Smooth muscle cell (in vitro differentiated cells): ENCODE measurements at regions not wholly inside any gene's neighbourhood (a gene's known extent, or its start where the extent isn't known, plus 50 kb on each side); places are given as distances from the start of the nearest gene placed in this dataset.

ENCODE experiments used
- DNase-seq: peaks from one replicate; lab custom pipeline; 2025; ENCODE audit not compliant: unreplicated experiment; lab: John Stamatoyannopoulos, UW
- H2AFZ ChIP-seq: fragments of 200-600 bp; sonication (generic); 2 replicates; pipeline ENCODE4 v1.6.0; 2016; ENCODE audit warnings: antibody characterized with exemption, low read depth, mild to moderate bottlenecking
- H3F3A ChIP-seq: fragments of 200-600 bp; sonication (generic); 2 replicates; pipeline ENCODE4 v1.6.0; 2017; ENCODE audit warnings: antibody characterized with exemption, low read depth
- H3K27ac ChIP-seq: fragments of 200-600 bp; sonication (generic); 2 replicates; pipeline ENCODE4 v1.5.1; 2016; ENCODE audit warnings: low read depth, mild to moderate bottlenecking
- H3K27me3 ChIP-seq: fragments of 200-600 bp; sonication (generic); 2 replicates; pipeline ENCODE4 v1.6.1; 2016; ENCODE audit warnings: low read depth, mild to moderate bottlenecking
- H3K36me3 ChIP-seq: fragments of 200-600 bp; sonication (generic); 2 replicates; pipeline ENCODE4 v1.5.1; 2016; ENCODE audit warnings: low read depth
- H3K4me1 ChIP-seq: fragments of 200-600 bp; sonication (generic); 2 replicates; pipeline ENCODE4 v1.5.1; 2016; ENCODE audit warnings: low read depth
- H3K4me2 ChIP-seq: fragments of 200-600 bp; sonication (generic); 2 replicates; pipeline ENCODE4 v1.6.0; 2016; ENCODE audit warnings: mild to moderate bottlenecking
- H3K4me3 ChIP-seq: fragments of 200-600 bp; sonication (generic); 2 replicates; pipeline ENCODE4 v1.5.1; 2016; ENCODE audit warnings: mild to moderate bottlenecking
- H3K79me2 ChIP-seq: fragments of 200-600 bp; sonication (generic); 2 replicates; pipeline ENCODE4 v1.6.0; 2016; ENCODE audit warnings: low read depth, mild to moderate bottlenecking
- H3K9ac ChIP-seq: fragments of 200-600 bp; sonication (generic); 2 replicates; pipeline ENCODE4 v1.6.0; 2016; ENCODE audit warnings: low read depth
- H3K9me3 ChIP-seq: fragments of 200-600 bp; sonication (generic); replicated peaks from 2 replicates; pipeline ENCODE4 v1.5.1; 2016; ENCODE audit warnings: low read depth
- H4K20me1 ChIP-seq: fragments of 200-600 bp; sonication (generic); 2 replicates; pipeline ENCODE4 v1.6.0; 2016; ENCODE audit warnings: low read depth
- CTCF ChIP-seq: fragments of 200-600 bp; sonication (generic); IDR thresholded peaks from 2 replicates; pipeline ENCODE4 v1.5.1; 2017; ENCODE audit warnings: borderline replicate concordance, mild to moderate bottlenecking, antibody characterized with exemption; ENCODE audit not compliant: insufficient read depth, poor library complexity, severe bottlenecking
- WGBS: methylation state at CpG from one replicate; pipeline ENCODE4 v1.1.7; 2016; ENCODE audit warnings: low lambda C conversion rate; 5-methylcytosine and 5-hydroxymethylcytosine counted together

- WGBS, result 97% methylated on average over 2 of the region's 2 CpGs
- Histone ChIP-seq H4K20me1 (no peaks in the 10 kb centered on the region), H3K9me3 (no peaks in the 10 kb centered on the region), H3K79me2 (no peaks in the 10 kb centered on the region), H3K9ac (no peak overlapping the region), H2AFZ (no peak overlapping the region), H3K4me2 (no peak overlapping the region), H3K27me3 (no peaks in the 10 kb centered on the region), H3K4me1 (no peaks in the 10 kb centered on the region), H3K36me3 (no peaks in the 10 kb centered on the region), H3F3A (no peaks in the 10 kb centered on the region), H3K4me3 (no peak overlapping the region), H3K27ac (no peak overlapping the region)
- TF ChIP-seq CTCF, result no peak
- no peak for DNase-seq
These were observed 125.9 kb upstream of the ADAMTSL1 start for GRCh38 chr9:18348083-18348475.

DNA sequence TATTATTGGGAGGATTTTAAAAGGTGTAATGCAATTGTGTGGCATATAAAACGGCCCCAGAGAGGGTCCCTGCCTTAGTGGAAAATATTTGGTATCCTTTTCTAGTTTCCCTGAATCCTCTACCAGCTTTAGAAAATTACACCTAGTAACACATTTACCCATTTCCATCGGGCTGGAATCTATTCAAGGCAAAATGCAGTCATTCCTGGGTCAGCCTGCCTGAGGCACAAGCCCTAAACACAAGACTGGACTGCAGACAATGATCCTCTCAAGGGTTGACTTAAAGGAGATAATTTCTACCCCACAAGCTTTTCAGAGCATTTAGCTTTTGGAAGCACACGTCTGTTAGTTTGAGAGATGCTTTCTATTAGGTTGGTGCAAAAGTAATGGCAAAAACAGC, 124.4 kb upstream of the ADAMTSL1 start:
- Histone ChIP-seq H4K20me1 (no peaks in the 10 kb centered on the region), H3K9me3 (no peaks in the 10 kb centered on the region), H3K27ac (no peak overlapping the region), H3K4me3 (no peak overlapping the region), H3K79me2 (no peaks in the 10 kb centered on the region), H3K36me3 (no peaks in the 10 kb centered on the region), H3K4me2 (no peak overlapping the region), H3K9ac (no peak overlapping the region), H2AFZ (no peak overlapping the region), H3K27me3 (no peaks in the 10 kb centered on the region), H3F3A (no peaks in the 10 kb centered on the region), H3K4me1 (no peaks in the 10 kb centered on the region)
- TF ChIP-seq CTCF, result no peak
- WGBS, result 86% methylated on average over 3 of the region's 3 CpGs
- no peak for DNase-seq

DNA sequence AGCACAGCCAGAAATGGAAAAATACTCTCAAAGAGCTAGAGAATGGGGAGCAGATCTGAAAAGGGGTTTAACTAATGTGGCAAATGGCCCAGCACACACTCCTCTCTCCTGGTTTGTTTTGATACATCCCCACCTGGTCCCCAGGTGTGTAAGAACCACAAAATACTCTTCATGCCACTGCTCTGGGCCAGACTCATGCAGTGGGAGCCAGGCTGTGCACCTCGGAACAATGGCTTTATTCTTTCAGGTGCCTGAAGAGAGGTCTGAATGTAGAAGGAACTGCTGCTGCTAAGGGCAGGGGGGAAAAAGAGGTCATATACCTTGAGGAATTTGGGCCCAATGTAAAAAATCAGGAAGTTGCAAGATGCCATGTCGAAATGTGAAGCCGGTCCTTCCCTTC, 123.9 kb upstream of the ADAMTSL1 start:
- H3K4me2 ChIP-seq, result no peak overlapping the region
- no peak overlapping the region for H3K27ac ChIP-seq
- no peaks in the 10 kb centered on the region for H3F3A ChIP-seq
- no peak overlapping the region for H3K9ac ChIP-seq
- no peak overlapping the region for H2AFZ ChIP-seq
- no peak for DNase-seq
- 93% methylated on average over 3 of the region's 3 CpGs for WGBS
- H3K27me3 ChIP-seq, result no peaks in the 10 kb centered on the region
- H3K9me3 ChIP-seq, result no peaks in the 10 kb centered on the region
- no peaks in the 10 kb centered on the region for H3K36me3 ChIP-seq
- no peaks in the 10 kb centered on the region for H3K79me2 ChIP-seq
- H3K4me1 ChIP-seq, result no peaks in the 10 kb centered on the region
- TF ChIP-seq CTCF, result no peak
- H3K4me3 ChIP-seq, result no peak overlapping the region
- no peaks in the 10 kb centered on the region for H4K20me1 ChIP-seq

- no peak for TF ChIP-seq CTCF
- no peaks in the 10 kb centered on the region for H3K27me3 ChIP-seq
- H3K9ac ChIP-seq, result no peak overlapping the region
- DNase-seq, result no peak
- H3K4me1 ChIP-seq, result no peaks in the 10 kb centered on the region
- no peak overlapping the region for H3K27ac ChIP-seq
- H3K79me2 ChIP-seq, result no peaks in the 10 kb centered on the region
- H3F3A ChIP-seq, result no peaks in the 10 kb centered on the region
- no peaks in the 10 kb centered on the region for H3K36me3 ChIP-seq
- H4K20me1 ChIP-seq, result no peaks in the 10 kb centered on the region
- no peak overlapping the region for H3K4me2 ChIP-seq
- H3K4me3 ChIP-seq, result no peak overlapping the region
- no peaks in the 10 kb centered on the region for H3K9me3 ChIP-seq
- WGBS, result 92% methylated on average over 4 of the region's 4 CpGs
- H2AFZ ChIP-seq, result no peak overlapping the region
These were observed 122.9 kb upstream of the ADAMTSL1 start for GRCh38 chr9:18350995-18351595.
